ENCODE measurements at regions not wholly inside any gene's neighbourhood (a gene's known extent, or its start where the extent isn't known, plus 50 kb on each side); places are given as distances from the start of the nearest gene placed in this dataset.
"Not testable (repeated sequence)": the region's sequence is repeated elsewhere in the genome, so short reads cannot be mapped to it uniquely, and the experiment has no call there.

DNA sequence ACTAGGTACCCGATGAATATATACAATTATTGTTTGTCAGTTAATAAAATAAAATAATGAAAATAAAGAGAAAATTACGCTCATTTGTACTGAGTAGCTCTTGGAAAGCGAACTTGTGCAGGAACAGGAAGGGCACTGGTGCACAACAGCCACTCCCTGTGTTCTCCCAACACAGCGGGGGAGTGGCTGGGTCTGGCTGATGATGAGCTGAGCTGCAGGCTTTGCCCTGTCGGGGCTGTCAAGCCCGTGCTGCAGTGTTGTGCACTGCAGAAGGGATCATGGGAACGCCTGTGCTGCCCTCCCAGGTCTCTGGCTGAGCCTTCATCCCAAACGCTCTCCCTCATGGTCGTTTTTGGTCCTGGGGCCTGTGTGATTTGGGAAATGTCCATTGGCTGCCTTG lies 131.7 kb upstream of the MAP3K4 start:
- no peaks in the 10 kb centered on the region for H3K9me3 ChIP-seq (ENCODE audit: control insufficient read depth, low read length)
- H3K27me3 ChIP-seq (ENCODE audit: control insufficient read depth, insufficient read depth) = no peaks in the 10 kb centered on the region
- DNase-seq (no peak), ATAC-seq (no peak)
- H3K4me1 ChIP-seq (ENCODE audit: control insufficient read depth, insufficient read depth, low read length) = no peaks in the 10 kb centered on the region
- no peak overlapping the region for H3K4me3 ChIP-seq (ENCODE audit: low read length)
- H3K27ac ChIP-seq (ENCODE audit: low read length) = no peak overlapping the region
- intact Hi-C loops (cut with DNase I) = no loop called here
- WGBS = 66% methylated on average over 9 of the region's 9 CpGs

DNA sequence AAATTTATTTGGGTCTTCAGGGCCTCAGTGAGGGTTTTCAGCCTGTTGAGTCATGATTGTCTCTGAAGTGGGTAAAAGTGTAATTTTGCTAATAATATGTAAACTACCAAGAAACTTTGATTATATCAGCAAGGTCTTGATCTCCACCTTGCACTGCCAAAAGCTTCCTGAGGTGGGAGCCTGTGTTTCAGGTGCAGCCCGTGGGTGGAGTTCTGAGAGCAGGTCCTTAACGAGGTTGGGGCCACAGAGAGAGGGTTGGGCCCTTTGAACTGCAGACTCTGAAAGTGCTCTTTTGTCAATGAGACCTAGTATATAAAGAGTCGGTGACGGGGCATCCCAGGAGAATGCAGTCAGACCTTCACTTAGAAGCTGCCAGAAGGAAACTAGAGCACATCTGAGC lies 129.7 kb upstream of the MAP3K4 start:
- no peaks in the 10 kb centered on the region for H3K27me3 ChIP-seq (ENCODE audit: control insufficient read depth, insufficient read depth)
- H3K9me3 ChIP-seq (ENCODE audit: control insufficient read depth, low read length) = no peaks in the 10 kb centered on the region
- H3K4me3 ChIP-seq (ENCODE audit: low read length) = no peak overlapping the region
- ATAC-seq = no peak
- intact Hi-C loops (cut with DNase I) = no loop called here
- no peak for DNase-seq
- WGBS = 15% methylated on average over 4 of the region's 4 CpGs
- H3K4me1 ChIP-seq (ENCODE audit: control insufficient read depth, insufficient read depth, low read length) = no peaks in the 10 kb centered on the region
- no peak overlapping the region for H3K27ac ChIP-seq (ENCODE audit: low read length)

DNA sequence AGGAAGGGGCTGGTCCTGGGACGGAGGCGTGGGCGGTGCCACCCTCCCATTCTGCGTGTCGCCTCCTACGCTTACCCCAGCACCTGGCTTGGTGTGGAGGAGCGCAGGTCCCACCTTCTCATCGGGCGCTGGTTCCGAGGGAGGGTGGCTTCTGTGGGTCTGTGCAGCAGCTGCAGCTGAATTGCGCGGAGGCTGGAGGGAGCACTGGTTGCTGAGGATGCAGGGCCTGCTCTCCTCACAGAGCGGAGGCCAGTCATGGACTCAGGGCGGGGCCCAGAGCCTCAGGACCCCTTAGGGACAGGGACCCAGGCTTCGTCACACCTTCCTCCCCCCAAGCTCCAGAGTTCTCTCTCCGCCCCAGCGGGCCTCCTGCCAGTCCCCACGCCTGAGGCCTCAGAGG lies 127.8 kb upstream of the MAP3K4 start:
- intact Hi-C loops (cut with DNase I) = no loop called here
- peak in 1 of 3 donors; percentile 45 for DNase-seq
- ATAC-seq = peak in 1 of 2 donors; percentile 41
- no peaks in the 10 kb centered on the region for H3K4me1 ChIP-seq (ENCODE audit: control insufficient read depth, insufficient read depth, low read length)
- H3K9me3 ChIP-seq (ENCODE audit: control insufficient read depth, low read length) = no peaks in the 10 kb centered on the region
- no peak overlapping the region for H3K27ac ChIP-seq (ENCODE audit: low read length)
- H3K27me3 ChIP-seq (ENCODE audit: control insufficient read depth, insufficient read depth) = no peaks in the 10 kb centered on the region
- 94% methylated on average over 18 of the region's 18 CpGs for WGBS
- H3K4me3 ChIP-seq (ENCODE audit: low read length) = no peak overlapping the region

DNA sequence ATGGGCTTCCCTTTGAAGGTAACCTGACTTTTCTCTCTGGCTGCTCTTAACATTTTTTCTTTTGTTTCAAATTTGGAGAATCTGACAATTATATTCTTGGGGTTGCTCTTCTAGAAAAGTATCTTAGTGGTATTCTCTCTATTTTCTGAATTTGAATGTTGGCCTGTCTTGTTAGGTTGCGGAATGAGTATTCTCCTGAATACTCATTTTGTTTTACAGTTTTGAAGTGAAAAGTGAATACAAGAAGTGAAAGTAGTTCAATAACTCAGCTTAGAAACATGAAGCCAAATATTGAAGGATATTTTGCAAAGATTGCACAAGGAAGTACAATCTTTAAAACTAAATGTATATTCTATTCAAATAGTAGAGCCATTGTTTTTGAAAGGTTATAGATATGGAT lies 120.2 kb upstream of the MAP3K4 start:
- DNase-seq = no peak
- 94% methylated on average over 1 of the region's 1 CpG for WGBS
- intact Hi-C loops (cut with DNase I) = no loop called here
- no peaks in the 10 kb centered on the region for H3K9me3 ChIP-seq (ENCODE audit: control insufficient read depth, low read length)
- no peak overlapping the region for H3K4me3 ChIP-seq (ENCODE audit: low read length)
- no peaks in the 10 kb centered on the region for H3K4me1 ChIP-seq (ENCODE audit: control insufficient read depth, insufficient read depth, low read length)
- no peak for ATAC-seq
- H3K27me3 ChIP-seq (ENCODE audit: control insufficient read depth, insufficient read depth) = no peaks in the 10 kb centered on the region
- no peak overlapping the region for H3K27ac ChIP-seq (ENCODE audit: low read length)

DNA sequence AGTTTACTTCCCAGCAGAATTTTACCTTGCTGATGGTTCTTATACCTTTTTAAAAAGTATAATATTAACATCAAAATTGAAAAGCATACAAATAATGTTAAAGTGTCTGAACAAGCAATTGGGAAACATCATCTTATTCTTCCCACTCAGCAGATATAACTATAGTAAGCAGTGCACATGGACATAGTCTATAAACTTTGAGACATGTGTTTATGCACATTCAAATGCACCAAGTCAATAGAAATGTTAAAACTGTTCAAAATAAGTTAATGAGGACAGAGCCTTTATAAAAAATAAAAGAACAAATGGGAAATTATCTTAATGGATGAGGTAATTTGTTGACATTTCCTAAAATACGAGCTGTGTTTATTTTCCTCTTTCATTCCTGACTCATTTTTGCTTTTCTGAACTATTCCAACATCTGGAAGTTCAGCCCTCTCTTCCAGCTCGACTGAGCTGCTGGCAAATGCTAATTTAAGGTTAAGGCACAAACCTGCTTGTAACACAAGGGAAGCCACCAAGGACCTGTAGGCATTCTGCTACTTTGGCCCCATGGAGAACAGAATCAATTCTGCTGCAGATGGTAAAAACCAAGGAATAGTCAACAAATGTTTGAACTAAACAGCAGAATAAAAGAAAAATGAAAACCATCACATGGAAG lies 110.3 kb upstream of the MAP3K4 start:
- no peak for ATAC-seq
- Histone ChIP-seq H3K27ac (ENCODE audit: low read length) (no peak overlapping the region), H3K27me3 (ENCODE audit: control insufficient read depth, insufficient read depth) (no peaks in the 10 kb centered on the region), H3K4me1 (ENCODE audit: control insufficient read depth, insufficient read depth, low read length) (no peaks in the 10 kb centered on the region), H3K4me3 (ENCODE audit: low read length) (no peak overlapping the region), H3K9me3 (ENCODE audit: control insufficient read depth, low read length) (no peaks in the 10 kb centered on the region)
- 12% methylated on average over 2 of the region's 2 CpGs for WGBS
- intact Hi-C loops (cut with DNase I) = no loop called here
- no peak for DNase-seq

DNA sequence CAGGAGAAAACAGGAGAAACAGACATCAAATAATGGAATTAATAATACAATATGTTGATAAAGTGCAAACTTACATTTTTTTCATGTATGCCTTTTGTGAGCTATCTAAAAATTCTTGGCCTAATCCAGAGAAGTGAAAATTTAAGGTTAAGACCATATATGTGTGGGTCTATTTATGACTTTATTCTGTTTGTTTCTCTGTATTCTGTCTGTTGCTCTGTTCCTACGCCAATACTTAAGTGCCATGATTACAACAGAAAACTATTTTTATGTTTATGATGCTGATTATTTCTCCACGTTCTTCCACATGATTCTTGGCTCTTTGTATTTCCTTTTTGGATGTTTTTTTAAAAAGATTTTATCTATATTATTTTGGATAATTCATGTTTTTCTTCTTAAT lies 109.6 kb upstream of the MAP3K4 start:
- WGBS = 8% methylated on average over 2 of the region's 2 CpGs
- no peak for DNase-seq
- no peak for ATAC-seq
- intact Hi-C loops (cut with DNase I) = no loop called here
- Histone ChIP-seq H3K4me1 (ENCODE audit: control insufficient read depth, insufficient read depth, low read length) (no peaks in the 10 kb centered on the region), H3K27ac (ENCODE audit: low read length) (no peak overlapping the region), H3K4me3 (ENCODE audit: low read length) (no peak overlapping the region), H3K9me3 (ENCODE audit: control insufficient read depth, low read length) (no peaks in the 10 kb centered on the region), H3K27me3 (ENCODE audit: control insufficient read depth, insufficient read depth) (no peaks in the 10 kb centered on the region)

DNA sequence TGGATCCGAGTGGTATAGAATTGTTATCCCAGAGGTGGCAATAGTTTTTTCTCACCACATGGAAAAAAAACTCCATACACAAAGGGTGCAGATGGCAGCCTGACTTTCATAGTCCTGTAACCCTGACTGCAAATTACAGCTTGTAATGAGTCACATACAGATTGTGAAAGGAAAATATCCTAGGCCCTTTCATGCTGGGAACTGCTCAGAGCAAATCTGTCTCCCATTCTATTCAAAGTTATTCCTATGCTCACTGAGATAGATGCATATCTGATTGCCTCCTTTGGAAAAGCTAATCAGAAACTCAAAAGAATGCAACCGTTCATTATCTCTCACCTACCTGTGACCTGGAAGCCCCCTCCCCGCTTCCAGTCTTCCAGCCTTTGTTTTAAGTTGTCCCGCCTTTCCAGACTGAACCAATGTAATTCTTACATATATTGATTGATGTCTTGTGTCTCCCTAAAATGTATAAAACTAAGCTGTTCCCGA lies 108.7 kb upstream of the MAP3K4 start:
- intact Hi-C loops (cut with DNase I) = no loop called here
- Histone ChIP-seq H3K27me3 (ENCODE audit: control insufficient read depth, insufficient read depth) (no peaks in the 10 kb centered on the region), H3K4me1 (ENCODE audit: control insufficient read depth, insufficient read depth, low read length) (no peaks in the 10 kb centered on the region), H3K4me3 (ENCODE audit: low read length) (no peak overlapping the region), H3K27ac (ENCODE audit: low read length) (no peak overlapping the region), H3K9me3 (ENCODE audit: control insufficient read depth, low read length) (no peaks in the 10 kb centered on the region)
- peak in 1 of 2 donors; percentile 71 for ATAC-seq
- no peak for DNase-seq
- 59% methylated on average over 5 of the region's 5 CpGs for whole genome bisulfite sequencing

DNA sequence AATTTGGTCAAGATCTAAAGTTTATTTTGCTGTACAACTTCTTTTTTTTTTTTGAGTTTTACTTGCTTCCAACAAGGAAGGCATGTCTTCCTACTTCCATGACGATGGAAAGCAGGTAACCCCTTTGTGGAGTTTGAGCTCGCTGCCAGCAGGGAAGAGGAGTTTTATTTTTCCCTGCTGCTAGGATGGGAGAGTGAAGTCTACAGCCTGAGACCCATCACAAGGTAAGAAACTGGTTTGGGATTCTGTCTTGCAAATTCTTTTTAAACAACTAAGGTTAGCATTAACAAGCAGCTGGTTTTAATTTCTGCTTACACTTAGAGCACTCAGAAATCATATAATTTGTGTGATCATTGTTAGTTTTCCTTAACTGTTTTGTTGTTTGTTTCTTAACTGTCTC lies 108.0 kb upstream of the MAP3K4 start:
- 84% methylated on average over 2 of the region's 2 CpGs for WGBS
- no peak for DNase-seq
- no peak overlapping the region for H3K4me3 ChIP-seq (ENCODE audit: low read length)
- H3K9me3 ChIP-seq (ENCODE audit: control insufficient read depth, low read length) = no peaks in the 10 kb centered on the region
- no peak overlapping the region for H3K27ac ChIP-seq (ENCODE audit: low read length)
- intact Hi-C loops (cut with DNase I) = no loop called here
- ATAC-seq = no peak
- no peaks in the 10 kb centered on the region for H3K4me1 ChIP-seq (ENCODE audit: control insufficient read depth, insufficient read depth, low read length)
- H3K27me3 ChIP-seq (ENCODE audit: control insufficient read depth, insufficient read depth) = no peaks in the 10 kb centered on the region

DNA sequence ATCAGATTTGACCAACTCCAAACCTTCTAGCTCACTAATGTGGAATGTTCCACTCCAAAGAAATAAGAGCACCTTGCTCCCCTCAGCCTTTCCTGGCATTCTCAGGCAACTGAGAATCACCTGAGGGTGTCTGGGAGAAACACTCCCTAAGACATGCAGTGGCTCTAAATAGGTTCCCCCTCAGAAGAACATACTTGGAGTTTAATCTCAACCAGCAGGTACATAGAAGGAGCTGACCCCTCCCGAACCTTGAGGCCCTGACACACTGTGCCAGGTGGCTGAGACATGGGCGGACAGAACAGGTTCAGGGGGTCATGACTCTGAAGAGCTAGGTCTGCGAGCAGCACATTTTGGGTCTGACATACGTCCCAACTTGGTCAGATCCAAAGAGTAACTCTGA lies 107.6 kb upstream of the MAP3K4 start:
- Histone ChIP-seq H3K4me3 (ENCODE audit: low read length) (no peak overlapping the region), H3K27me3 (ENCODE audit: control insufficient read depth, insufficient read depth) (no peaks in the 10 kb centered on the region), H3K27ac (ENCODE audit: low read length) (no peak overlapping the region), H3K4me1 (ENCODE audit: control insufficient read depth, insufficient read depth, low read length) (no peaks in the 10 kb centered on the region), H3K9me3 (ENCODE audit: control insufficient read depth, low read length) (no peaks in the 10 kb centered on the region)
- 91% methylated on average over 4 of the region's 4 CpGs for WGBS
- intact Hi-C loops (cut with DNase I) = no loop called here
- no peak for DNase-seq
- no peak for ATAC-seq

DNA sequence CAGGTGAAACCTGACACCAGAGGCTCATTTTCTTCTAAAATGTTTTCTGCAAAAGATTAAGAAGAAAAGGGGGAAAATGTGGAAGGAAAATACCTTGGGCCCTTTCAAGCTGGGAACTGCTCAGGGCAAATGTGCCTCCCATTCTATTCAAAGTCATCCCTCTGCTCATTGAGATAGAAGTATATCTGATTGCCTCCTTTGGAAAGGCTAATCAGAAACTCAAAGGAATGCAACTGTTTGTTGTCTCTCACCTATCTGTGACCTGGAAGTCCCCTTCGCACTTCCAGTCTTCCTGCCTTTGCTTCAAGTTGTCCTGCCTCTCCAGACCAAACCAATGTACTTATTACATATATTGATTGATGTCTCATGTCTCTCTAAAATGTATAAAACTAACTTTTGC lies 102.4 kb upstream of the MAP3K4 start:
- H3K9me3 ChIP-seq (ENCODE audit: control insufficient read depth, low read length); DNase-seq; H3K4me3 ChIP-seq (ENCODE audit: low read length); H3K27ac ChIP-seq (ENCODE audit: low read length); H3K4me1 ChIP-seq (ENCODE audit: control insufficient read depth, insufficient read depth, low read length); H3K27me3 ChIP-seq (ENCODE audit: control insufficient read depth, insufficient read depth); intact Hi-C loops (cut with DNase I); ATAC-seq: not testable (repeated sequence)
- WGBS = 77% methylated on average over 1 of the region's 1 CpG

DNA sequence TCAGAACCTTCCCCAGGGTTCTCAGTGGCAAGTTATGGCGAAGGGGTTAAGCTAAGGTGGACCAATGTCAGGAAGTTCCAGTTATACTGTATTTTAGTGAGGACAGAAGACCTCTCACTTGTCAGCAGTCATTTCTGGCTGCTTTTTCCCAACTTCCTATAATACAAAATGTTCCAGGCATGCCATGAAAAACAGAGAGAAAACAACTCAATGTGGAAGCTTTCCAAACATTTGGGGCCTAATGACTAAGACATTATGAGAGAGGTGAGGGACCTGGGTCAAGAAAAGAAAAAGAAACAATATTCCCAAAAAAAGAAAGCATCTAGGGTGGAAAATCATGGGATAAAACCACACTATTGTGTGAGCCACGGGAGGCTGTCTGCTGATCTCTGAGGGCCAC lies 99.9 kb upstream of the MAP3K4 start:
- WGBS = 58% methylated on average over 2 of the region's 2 CpGs

DNA sequence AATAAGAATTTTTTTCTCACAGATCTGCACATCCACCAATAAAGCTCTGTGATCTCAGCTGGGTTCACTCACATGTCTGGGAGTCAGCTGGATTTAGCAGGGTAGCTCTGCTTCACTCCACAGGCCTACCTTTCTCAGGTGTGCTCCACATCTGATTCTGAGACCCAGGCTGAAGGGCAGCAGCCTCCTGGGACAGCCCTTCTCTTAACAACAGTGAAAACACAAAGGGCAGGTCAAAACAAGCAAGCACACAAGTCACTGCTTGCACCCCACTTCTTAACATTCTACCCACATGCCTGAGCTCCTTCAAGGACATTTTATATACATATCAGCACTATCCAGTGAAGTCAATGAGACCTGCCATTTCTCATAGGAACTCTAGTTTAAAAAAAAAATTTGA lies 96.0 kb upstream of the MAP3K4 start:
- Histone ChIP-seq H3K4me3 (ENCODE audit: low read length) (no peak overlapping the region), H3K9me3 (ENCODE audit: control insufficient read depth, low read length) (no peaks in the 10 kb centered on the region), H3K27ac (ENCODE audit: low read length) (no peak overlapping the region), H3K4me1 (ENCODE audit: control insufficient read depth, insufficient read depth, low read length) (no peaks in the 10 kb centered on the region), H3K27me3 (ENCODE audit: control insufficient read depth, insufficient read depth) (no peaks in the 10 kb centered on the region)
- intact Hi-C loops (cut with DNase I) = no loop called here
- ATAC-seq (no peak), DNase-seq (no peak)

More for the DNA sequence above, 99.9 kb upstream of the MAP3K4 start:
- intact Hi-C loops (cut with DNase I) = no loop called here
- DNase-seq (no peak), ATAC-seq (no peak)
- H3K27me3 ChIP-seq (ENCODE audit: control insufficient read depth, insufficient read depth) = peaks cover 2% of the 10 kb centered on the region
- no peak overlapping the region for H3K4me3 ChIP-seq (ENCODE audit: low read length)
- no peak overlapping the region for H3K27ac ChIP-seq (ENCODE audit: low read length)
- no peaks in the 10 kb centered on the region for H3K9me3 ChIP-seq (ENCODE audit: control insufficient read depth, low read length)
- H3K4me1 ChIP-seq (ENCODE audit: control insufficient read depth, insufficient read depth, low read length) = no peaks in the 10 kb centered on the region
